ENCODE measurements at regions not wholly inside any gene's neighbourhood (a gene's known extent, or its start where the extent isn't known, plus 50 kb on each side); places are given as distances from the start of the nearest gene placed in this dataset.

- TF ChIP-seq, protein P1, sequence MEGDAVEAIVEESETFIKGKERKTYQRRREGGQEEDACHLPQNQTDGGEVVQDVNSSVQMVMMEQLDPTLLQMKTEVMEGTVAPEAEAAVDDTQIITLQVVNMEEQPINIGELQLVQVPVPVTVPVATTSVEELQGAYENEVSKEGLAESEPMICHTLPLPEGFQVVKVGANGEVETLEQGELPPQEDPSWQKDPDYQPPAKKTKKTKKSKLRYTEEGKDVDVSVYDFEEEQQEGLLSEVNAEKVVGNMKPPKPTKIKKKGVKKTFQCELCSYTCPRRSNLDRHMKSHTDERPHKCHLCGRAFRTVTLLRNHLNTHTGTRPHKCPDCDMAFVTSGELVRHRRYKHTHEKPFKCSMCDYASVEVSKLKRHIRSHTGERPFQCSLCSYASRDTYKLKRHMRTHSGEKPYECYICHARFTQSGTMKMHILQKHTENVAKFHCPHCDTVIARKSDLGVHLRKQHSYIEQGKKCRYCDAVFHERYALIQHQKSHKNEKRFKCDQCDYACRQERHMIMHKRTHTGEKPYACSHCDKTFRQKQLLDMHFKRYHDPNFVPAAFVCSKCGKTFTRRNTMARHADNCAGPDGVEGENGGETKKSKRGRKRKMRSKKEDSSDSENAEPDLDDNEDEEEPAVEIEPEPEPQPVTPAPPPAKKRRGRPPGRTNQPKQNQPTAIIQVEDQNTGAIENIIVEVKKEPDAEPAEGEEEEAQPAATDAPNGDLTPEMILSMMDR (IDR thresholded peaks at IDR 0.05): no peak
- TF ChIP-seq POLR2A (IDR thresholded peaks at IDR 0.05): no peak
Measured at GRCh38 chr11:79634905-79635304, 194.1 kb upstream of the TENM4 start.
